Stimulated activated CD4-positive, alpha-beta T cell treated with anti-CD3 and anti-CD28 coated beads, Interleukin-1b, Interleukin-23, amount 100 ng/mL, for 48 hours (primary cell): ENCODE measurements at regions not wholly inside any gene's neighbourhood (a gene's known extent, or its start where the extent isn't known, plus 50 kb on each side); places are given as distances from the start of the nearest gene placed in this dataset.

Source experiments
- DNase-seq: peaks from one replicate; pipeline ENCODE4 v3.0.0-alpha.2; 2020

DNA sequence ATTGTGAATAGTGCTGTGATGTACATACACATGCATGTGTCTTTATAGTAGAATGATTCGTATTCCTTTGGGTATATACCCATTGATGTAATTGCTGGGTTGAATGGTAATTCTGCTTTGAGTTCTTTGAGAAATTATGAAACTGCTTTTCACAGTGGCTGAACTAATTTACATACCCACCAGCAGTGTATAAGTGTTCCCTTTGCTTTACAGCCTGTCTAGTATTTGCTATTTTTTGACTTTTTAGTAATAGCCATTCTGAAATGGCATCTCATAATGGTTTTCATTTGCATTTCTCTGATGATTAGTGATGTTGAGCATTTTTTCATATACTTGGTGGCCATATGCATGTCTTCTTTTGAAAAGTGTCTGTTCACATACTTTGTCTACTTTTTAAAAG, 54.5 kb upstream of the FAM78B start:
- DNase-seq = no peak

GRCh38 chr1:166233750-166234366, 67.1 kb upstream of the FAM78B start:
- DNase-seq = no peak

GRCh38 chr1:166235728-166236127, 68.9 kb upstream of the FAM78B start:
- no peak for DNase-seq

GRCh38 chr1:166237675-166238074, 70.9 kb upstream of the FAM78B start:
- no peak for DNase-seq

- no peak for DNase-seq
Measured at GRCh38 chr1:166253076-166253779, 86.4 kb upstream of the FAM78B start.

DNA sequence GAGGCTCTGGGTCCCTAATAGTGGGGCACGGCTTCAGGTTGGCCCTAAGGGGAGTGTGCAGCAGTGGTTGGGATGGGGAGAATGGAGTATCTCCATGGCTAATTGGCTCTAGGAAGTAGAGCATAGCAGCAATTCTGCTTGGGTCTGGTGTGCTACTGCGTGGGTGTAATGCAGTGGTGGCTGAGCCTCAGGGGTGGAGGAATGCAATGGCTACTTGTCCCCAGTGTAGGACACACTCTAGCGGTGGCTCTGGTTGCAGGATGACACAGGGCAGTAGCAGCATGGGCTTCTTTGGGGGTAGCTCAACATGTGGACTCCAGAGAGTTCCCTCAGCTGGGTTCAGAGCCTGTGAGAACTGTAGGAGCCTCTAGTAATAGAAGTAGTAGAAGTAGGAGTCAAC, 91.2 kb upstream of the FAM78B start:
- no peak for DNase-seq

DNA sequence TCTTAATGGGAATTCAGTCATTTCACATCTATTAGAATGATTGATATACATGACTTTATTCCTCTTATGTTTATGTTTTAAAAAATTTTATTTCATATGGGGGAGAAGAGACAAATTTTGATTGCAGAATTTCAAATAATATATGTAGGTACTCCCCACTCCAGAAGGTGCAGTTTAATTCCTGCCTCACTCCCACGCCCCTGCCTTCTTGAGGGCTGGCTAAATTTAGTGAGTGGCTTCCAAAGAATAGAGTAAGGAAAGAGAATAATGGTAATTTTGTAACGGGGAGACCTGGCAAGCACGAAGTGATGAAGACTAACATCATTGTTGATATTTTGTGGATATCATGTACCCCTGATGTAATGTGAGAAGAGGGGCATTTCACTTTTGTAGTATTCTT, 94.7 kb upstream of the FAM78B start:
- DNase-seq = no peak

DNA sequence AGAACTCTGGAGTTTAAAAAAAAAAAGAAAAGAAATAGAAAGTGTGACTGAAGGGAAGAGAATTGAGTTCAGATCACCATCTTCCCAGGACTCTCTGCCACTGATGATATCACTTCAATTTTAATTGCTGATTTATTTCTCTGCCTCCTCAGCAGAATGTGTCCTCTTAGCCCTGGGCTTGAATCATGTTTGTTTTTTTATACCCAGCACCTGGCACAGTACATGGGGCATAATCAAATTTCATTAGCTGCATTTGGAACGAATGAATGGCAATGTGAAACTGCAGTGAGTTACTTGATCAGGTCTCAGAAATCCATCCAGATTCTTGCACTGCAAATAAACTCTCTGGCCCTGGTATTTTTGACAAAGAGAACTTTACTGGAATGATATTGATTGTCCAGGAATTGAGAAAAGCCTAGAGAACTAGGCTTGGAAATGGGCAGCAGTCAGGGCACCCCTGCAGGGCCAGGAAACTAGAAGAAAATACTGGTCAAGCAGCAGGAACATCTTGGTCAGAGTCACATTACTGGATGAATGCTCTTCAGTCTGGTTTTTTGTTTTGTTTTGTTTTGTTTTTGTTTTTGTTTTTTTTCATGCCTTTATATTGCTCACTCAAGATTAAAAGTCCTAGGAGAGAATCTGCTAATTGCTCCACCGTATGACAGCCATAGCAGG, 103.8 kb upstream of the FAM78B start:
- no peak for DNase-seq

GRCh38 chr1:166271151-166271538, 104.3 kb upstream of the FAM78B start:
- no peak for DNase-seq

DNA sequence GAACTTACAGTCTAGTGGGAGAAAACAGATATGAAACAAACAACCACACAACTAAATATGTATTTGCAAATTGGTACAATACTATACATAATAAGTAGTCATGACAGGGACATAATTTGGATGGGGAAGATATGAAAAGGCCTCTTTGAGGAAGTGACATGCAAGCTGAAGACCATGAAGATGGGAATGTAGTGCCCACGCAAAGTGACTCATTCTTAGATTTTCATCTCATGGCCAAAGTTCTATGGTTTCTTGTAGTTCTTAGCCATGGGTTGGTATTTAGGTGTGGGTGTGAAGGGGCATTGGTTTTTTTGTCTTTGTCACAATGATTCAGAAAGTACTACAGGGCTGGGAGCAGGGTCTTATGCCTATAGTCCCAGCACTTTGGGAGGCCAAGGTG, 105.4 kb upstream of the FAM78B start:
- no peak for DNase-seq

GRCh38 chr1:166272851-166273250, 106.0 kb upstream of the FAM78B start:
- DNase-seq = no peak

DNA sequence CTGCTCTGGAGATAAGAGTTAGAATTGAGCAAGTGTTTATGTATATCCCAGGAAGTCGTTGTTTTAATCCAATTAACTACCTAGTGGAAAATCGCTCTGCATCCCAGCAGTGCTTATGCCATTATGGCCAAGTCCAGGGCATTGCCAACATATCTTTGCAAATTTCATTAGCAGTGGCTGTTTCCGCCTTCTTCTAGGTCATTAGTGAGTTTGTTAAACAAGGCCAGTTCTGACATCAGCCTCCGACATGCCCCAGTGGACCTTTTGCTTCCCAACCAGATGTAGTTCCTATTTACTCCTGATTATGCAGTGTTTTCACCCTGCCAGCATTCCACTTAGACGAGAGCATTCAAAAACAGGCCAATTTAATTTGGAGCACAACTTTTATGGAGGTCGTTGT, 106.8 kb upstream of the FAM78B start:
- no peak for DNase-seq

DNA sequence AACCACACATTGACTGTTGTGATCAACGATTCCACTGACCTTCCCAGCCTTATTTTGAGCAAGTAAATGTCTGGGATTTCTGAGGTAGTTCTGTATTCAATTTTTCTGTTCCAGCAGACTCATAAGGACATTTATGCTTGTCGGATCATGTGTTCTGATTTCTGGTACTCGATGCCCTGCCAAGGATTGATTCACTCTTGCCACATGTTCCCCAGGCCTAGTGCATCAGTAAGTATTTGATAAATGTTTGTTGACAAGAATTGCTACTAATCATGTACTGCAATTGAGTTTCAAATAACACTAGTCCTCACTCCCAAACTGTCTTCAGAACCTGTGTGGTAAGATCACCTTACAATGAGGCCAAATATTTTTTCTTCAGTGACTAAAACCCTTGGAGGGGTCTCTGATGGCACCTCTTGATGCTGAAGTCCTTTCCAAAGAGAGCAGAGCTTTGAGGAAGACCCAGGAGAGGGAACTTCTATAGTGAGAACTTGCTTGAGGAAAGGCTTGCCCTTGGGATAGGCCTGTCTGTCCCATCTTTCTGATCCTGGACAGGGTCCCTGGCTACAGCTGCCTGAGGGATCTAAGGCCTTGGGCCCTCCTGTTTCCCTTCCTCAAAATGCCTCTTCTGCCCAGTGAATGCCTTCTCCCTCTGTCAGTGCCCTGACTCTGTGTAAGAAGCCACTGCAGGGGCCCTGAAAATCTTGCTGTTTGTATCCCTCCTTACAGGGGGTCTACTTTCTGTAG, 115.8 kb upstream of the FAM78B start:
- DNase-seq = no peak

DNA sequence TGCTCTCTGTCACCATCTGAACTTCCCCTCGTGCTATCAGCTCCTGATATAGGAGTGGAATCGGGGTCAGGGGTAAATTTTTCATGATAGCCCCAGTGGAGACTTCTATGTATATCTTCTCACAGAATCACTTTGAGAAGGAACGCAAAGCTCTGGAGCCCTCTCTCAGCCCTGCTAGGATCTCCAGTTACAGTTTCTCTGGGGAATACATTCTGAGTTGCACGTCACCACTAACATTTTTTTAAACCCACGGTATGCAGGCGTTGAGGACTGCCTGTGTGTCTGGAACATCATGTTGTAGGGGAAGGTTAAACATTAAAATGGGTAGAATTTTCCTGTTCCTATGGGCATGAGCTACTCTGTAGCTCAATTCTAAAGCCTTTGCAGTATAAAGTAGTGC, 116.4 kb upstream of the FAM78B start:
- no peak for DNase-seq

DNA sequence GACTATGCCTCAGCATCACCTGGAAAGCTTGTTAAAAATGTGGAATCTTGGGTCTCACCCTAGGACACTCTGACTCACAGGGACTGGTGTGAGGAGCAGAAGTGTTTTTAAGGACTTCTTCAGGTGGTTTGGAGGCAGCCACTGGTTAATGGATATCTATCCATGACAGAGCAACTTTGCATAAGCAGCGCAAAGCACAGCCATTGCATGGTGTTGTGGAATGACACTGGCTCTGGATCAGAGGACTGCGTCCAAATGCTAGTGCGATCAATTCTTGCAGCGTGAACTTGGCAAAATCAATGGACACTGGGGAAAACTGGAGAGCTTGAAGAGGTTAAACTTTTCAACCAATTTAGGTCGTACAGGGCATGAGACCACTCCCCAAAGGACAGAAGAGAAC, 116.8 kb upstream of the FAM78B start:
- no peak for DNase-seq

- no peak for DNase-seq
Measured at GRCh38 chr1:166289309-166290050, 122.7 kb upstream of the FAM78B start.

- no peak for DNase-seq
Measured at GRCh38 chr1:166295656-166296055, 128.9 kb upstream of the FAM78B start.

GRCh38 chr1:166297993-166298392, 131.2 kb upstream of the FAM78B start:
- DNase-seq = no peak

- no peak for DNase-seq
Measured at GRCh38 chr1:166300767-166301166, 134.0 kb upstream of the FAM78B start.

- no peak for DNase-seq
Measured at GRCh38 chr1:166302989-166303758, 136.4 kb upstream of the FAM78B start.

GRCh38 chr1:166304131-166304530, 137.3 kb upstream of the FAM78B start:
- DNase-seq = no peak

GRCh38 chr1:166305371-166305770, 138.6 kb upstream of the FAM78B start:
- no peak for DNase-seq
